Liver (tissue), 7 donors: ENCODE measurements at regions not wholly inside any gene's neighbourhood (a gene's known extent, or its start where the extent isn't known, plus 50 kb on each side); places are given as distances from the start of the nearest gene placed in this dataset.
"Not testable (repeated sequence)": the region's sequence is repeated elsewhere in the genome, so short reads cannot be mapped to it uniquely, and the experiment has no call there.

Experiments used
- DNase-seq: peaks from one replicate; pipeline ENCODE4 v3.0.0-alpha.2; 2017; ENCODE audit warnings: low spot score
- H3K27ac ChIP-seq, 2 donors: one replicate each; pipeline ENCODE4 v1.7.0; 2013; ENCODE audit warnings: inconsistent platforms in 2 of 2, low read length in 2 of 2, control low read depth in 1 of 2, low read depth in 1 of 2, mild to moderate bottlenecking in 1 of 2
- H3K27me3 ChIP-seq, 4 donors: one replicate each; pipeline versions ENCODE4 v1.6.1 to v1.7.0; 2013; ENCODE audit warnings: low read length in 3 of 4, inconsistent platforms in 1 of 4, mild to moderate bottlenecking in 1 of 4, moderate library complexity in 1 of 4; ENCODE audit not compliant: control insufficient read depth in 4 of 4, insufficient read depth in 4 of 4
- H3K36me3 ChIP-seq, 4 donors: one replicate each; pipeline versions ENCODE4 v1.6.1 to v1.7.0; 2013; ENCODE audit warnings: low read length in 3 of 4, mild to moderate bottlenecking in 3 of 4, low read depth in 1 of 4, moderate library complexity in 1 of 4; ENCODE audit not compliant: control insufficient read depth in 4 of 4, insufficient read depth in 3 of 4
- H3K4me1 ChIP-seq, 4 donors: one replicate each; pipeline versions ENCODE4 v1.6.1 to v1.7.0; 2013; ENCODE audit warnings: low read length in 3 of 4, mild to moderate bottlenecking in 3 of 4, moderate library complexity in 1 of 4; ENCODE audit not compliant: control insufficient read depth in 4 of 4, insufficient read depth in 4 of 4
- H3K4me3 ChIP-seq, 3 donors: one replicate each; pipeline versions ENCODE4 v1.6.1 to v1.7.0; 2013; ENCODE audit warnings: low read length in 3 of 3, control low read depth in 1 of 3, low read depth in 1 of 3, mild to moderate bottlenecking in 1 of 3
- H3K9ac ChIP-seq, 2 donors: one replicate each; pipeline ENCODE4 v1.7.0; 2013; ENCODE audit warnings: low read length in 2 of 2, mild to moderate bottlenecking in 2 of 2, moderate library complexity in 2 of 2, control low read depth in 1 of 2, low read depth in 1 of 2
- H3K9me3 ChIP-seq, 4 donors: one replicate each; pipeline versions ENCODE4 v1.6.1 to v1.7.0; 2013; ENCODE audit warnings: low read length in 3 of 4; ENCODE audit not compliant: control insufficient read depth in 4 of 4
- EGR1 ChIP-seq, 2 donors: IDR thresholded peaks; 2 replicates each; pipeline ENCODE4 v1.6.1; 2016 to 2018; ENCODE audit warnings: antibody characterized with exemption in 2 of 2, low read depth in 2 of 2
- FOXA1 ChIP-seq: IDR thresholded peaks from 2 replicates; pipeline ENCODE4 v1.6.1; 2016; ENCODE audit warnings: antibody characterized with exemption
- GABPA ChIP-seq, 2 donors: IDR thresholded peaks in 1 of 2; conservative IDR thresholded peaks in 1 of 2; 2 replicates each; pipeline ENCODE4 v1.6.1; 2016; ENCODE audit warnings: antibody characterized with exemption in 2 of 2, mild to moderate bottlenecking in 1 of 2, moderate library complexity in 1 of 2
- HNF4A ChIP-seq, 2 donors: conservative IDR thresholded peaks; 2 replicates each; pipeline ENCODE4 v1.6.1; 2016; ENCODE audit warnings: antibody characterized with exemption in 2 of 2, mild to moderate bottlenecking in 2 of 2
- HNF4G ChIP-seq: IDR thresholded peaks from 2 replicates; pipeline ENCODE4 v1.6.1; 2016; ENCODE audit warnings: antibody characterized with exemption
- JUND ChIP-seq, 2 donors: IDR thresholded peaks; 2 replicates each; pipeline ENCODE4 v1.6.1; 2016; ENCODE audit warnings: antibody characterized with exemption in 2 of 2
- MAX ChIP-seq: IDR thresholded peaks from 2 replicates; pipeline ENCODE4 v1.6.1; 2016; ENCODE audit warnings: antibody characterized with exemption
- NR2F2 ChIP-seq: IDR thresholded peaks from 2 replicates; pipeline ENCODE4 v1.6.1; 2016; ENCODE audit warnings: antibody characterized with exemption
- RAD21 ChIP-seq, 2 donors: IDR thresholded peaks; 2 replicates each; pipeline ENCODE4 v1.6.1; 2016; ENCODE audit warnings: antibody characterized with exemption in 2 of 2, mild to moderate bottlenecking in 2 of 2
- RXRA ChIP-seq, 2 donors: IDR thresholded peaks; 2 replicates each; pipeline ENCODE4 v1.6.1; 2017 to 2018; ENCODE audit warnings: antibody characterized with exemption in 2 of 2, mild to moderate bottlenecking in 1 of 2
- SP1 ChIP-seq: IDR thresholded peaks from 2 replicates; pipeline ENCODE4 v1.6.1; 2018; ENCODE audit warnings: antibody characterized with exemption, mild to moderate bottlenecking
- TAF1 ChIP-seq: conservative IDR thresholded peaks from 2 replicates; pipeline ENCODE4 v1.6.1; 2016; ENCODE audit warnings: antibody characterized with exemption, mild to moderate bottlenecking
- YY1 ChIP-seq: IDR thresholded peaks from 2 replicates; pipeline ENCODE4 v1.6.1; 2016; ENCODE audit warnings: antibody characterized with exemption, mild to moderate bottlenecking
- WGBS: extraction: QIAGEN DNeasy Blood & Tissue Kit; methylation state at CpG from one replicate; pipeline ENCODE4 v1.1.7; 2013; 5-methylcytosine and 5-hydroxymethylcytosine counted together
- TF ChIP-seq, protein P1 (sequence below): IDR thresholded peaks from 2 replicates; pipeline ENCODE4 v1.6.1; 2016; ENCODE audit warnings: antibody characterized with exemption
- donor health status: healthy.
- donor health status: healthy.
- donor health status: healthy.
- donor health status: healthy.

DNA sequence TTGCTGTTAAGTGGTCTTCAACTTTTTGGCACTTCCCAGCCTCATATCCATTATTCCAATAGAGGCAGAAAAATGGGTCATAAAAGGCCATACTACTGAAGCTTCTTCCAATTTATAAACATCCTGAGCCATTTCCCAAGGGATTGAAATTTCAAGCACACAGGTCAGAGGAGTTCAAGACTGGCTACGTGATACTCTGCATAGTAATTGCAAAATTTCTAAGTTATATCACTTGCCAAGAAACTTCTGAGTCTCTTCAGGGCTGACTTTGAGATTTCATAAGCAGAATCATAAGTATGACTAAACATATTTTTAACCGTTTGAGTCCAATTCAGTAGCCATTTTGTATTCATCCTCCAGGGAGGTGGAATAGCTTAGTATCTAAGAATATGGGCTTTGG lies 75.6 kb upstream of the RXFP1 start:
- Histone ChIP-seq H3K27ac (no peak overlapping the region), H3K9ac (no peak overlapping the region), H3K9me3 (no peaks in the 10 kb centered on the region), H3K27me3 (no peaks in the 10 kb centered on the region), H3K4me3 (no peak overlapping the region), H3K36me3 (no peaks in the 10 kb centered on the region), H3K4me1 (no peaks in the 10 kb centered on the region)
- DNase-seq = no peak
- TF ChIP-seq YY1 = peak; percentile 33
- TF ChIP-seq NR2F2 = peak; percentile 29
- peak; percentile 12 to 42 for TF ChIP-seq RXRA (IDR thresholded peaks at IDR 0.05)
- no peak for TF ChIP-seq HNF4G
- TF ChIP-seq, protein P1, sequence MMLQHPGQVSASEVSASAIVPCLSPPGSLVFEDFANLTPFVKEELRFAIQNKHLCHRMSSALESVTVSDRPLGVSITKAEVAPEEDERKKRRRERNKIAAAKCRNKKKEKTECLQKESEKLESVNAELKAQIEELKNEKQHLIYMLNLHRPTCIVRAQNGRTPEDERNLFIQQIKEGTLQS = no peak
- WGBS = 55% methylated on average over 2 of the region's 2 CpGs

DNA sequence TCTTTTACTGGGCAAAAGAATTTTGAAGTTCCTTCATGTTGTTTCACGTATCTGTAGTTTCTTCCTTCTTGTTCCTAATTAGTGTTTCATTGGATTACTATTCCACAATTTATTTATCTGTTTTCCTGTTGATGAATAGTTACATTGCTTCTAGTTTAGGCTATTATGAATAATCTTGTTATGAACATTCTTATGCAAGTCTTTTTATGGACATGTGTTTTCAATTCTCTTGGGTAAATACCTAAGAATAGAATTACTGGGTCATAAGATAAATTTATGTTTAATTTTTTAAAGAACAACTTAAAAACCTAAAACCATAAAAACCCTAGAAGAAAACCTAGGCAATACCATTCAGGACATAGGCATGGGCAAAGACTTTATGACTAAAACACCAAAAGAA lies 70.9 kb upstream of the RXFP1 start:
- Histone ChIP-seq H3K4me3 (no peak overlapping the region), H3K36me3 (no peaks in the 10 kb centered on the region), H3K4me1 (no peaks in the 10 kb centered on the region), H3K9me3 (no peaks in the 10 kb centered on the region), H3K9ac (no peak overlapping the region), H3K27me3 (no peaks in the 10 kb centered on the region), H3K27ac (no peak overlapping the region)
- DNase-seq = no peak
- 60% methylated on average over 1 of the region's 1 CpG for WGBS
- no peak for TF ChIP-seq SP1
- no peak for TF ChIP-seq FOXA1
- no peak for TF ChIP-seq TAF1
- no peak for TF ChIP-seq EGR1 (IDR thresholded peaks at IDR 0.05; ENCODE audit: low read depth in 2 of 2)
- TF ChIP-seq RXRA (IDR thresholded peaks at IDR 0.05) = no peak
- TF ChIP-seq RAD21 (IDR thresholded peaks at IDR 0.05) = no peak
- TF ChIP-seq GABPA (IDR thresholded peaks at IDR 0.05 in 1 of 2, conservative IDR thresholded peaks at IDR 0.05 in 1 of 2) = no peak
- TF ChIP-seq JUND (IDR thresholded peaks at IDR 0.05) = no peak
- TF ChIP-seq HNF4A (conservative IDR thresholded peaks at IDR 0.05) = no peak

GRCh38 chr4:158452116-158452515 lies 69.6 kb upstream of the RXFP1 start:
- not testable (repeated sequence) for H3K4me3 ChIP-seq, H3K4me1 ChIP-seq, H3K9me3 ChIP-seq, H3K27me3 ChIP-seq, H3K36me3 ChIP-seq, H3K9ac ChIP-seq, DNase-seq, H3K27ac ChIP-seq
- WGBS = 81% methylated on average over 1 of the region's 1 CpG

GRCh38 chr4:158458271-158458895 lies 63.3 kb upstream of the RXFP1 start:
- no peak for TF ChIP-seq HNF4A (conservative IDR thresholded peaks at IDR 0.05)
- TF ChIP-seq YY1 = no peak
- TF ChIP-seq HNF4G = no peak
- no peak for TF ChIP-seq MAX
- no peak for TF ChIP-seq FOXA1
- no peak for TF ChIP-seq RXRA (IDR thresholded peaks at IDR 0.05)
- H3K27me3 ChIP-seq = no peaks in the 10 kb centered on the region
- H3K27ac ChIP-seq = no peak overlapping the region
- 70% methylated on average over 2 of the region's 2 CpGs for WGBS
- H3K36me3 ChIP-seq = no peaks in the 10 kb centered on the region
- DNase-seq = no peak
- no peak overlapping the region for H3K9ac ChIP-seq
- H3K4me3 ChIP-seq = no peak overlapping the region
- no peaks in the 10 kb centered on the region for H3K4me1 ChIP-seq
- no peaks in the 10 kb centered on the region for H3K9me3 ChIP-seq
